HepG2 (cell line): ENCODE measurements at regions not wholly inside any gene's neighbourhood (a gene's known extent, or its start where the extent isn't known, plus 50 kb on each side); places are given as distances from the start of the nearest gene placed in this dataset.
A peak's percentile ranks its signal among the peaks of the same experiment; 100 is the strongest.
"Not testable (repeated sequence)": the region's sequence is repeated elsewhere in the genome, so short reads cannot be mapped to it uniquely, and the experiment has no call there.

Experiments used
- ATAC-seq: fragments of 200-7000 bp; cut with Tn5 transposase; 3 replicates; pipeline ENCODE4 v1.9.1; 2020; ENCODE audit warnings: mild to moderate bottlenecking, moderate library complexity
- BruUV-seq: library from RNA; stranded (reverse); fragments of 400-500 nt; replicated peaks from 2 replicates; lab custom pipeline; 2021; lab: Mats Ljungman, UMichigan
- CTCF ChIA-PET: fragments of 300-600 bp; formaldehyde crosslinking; extraction: SDS; loops from one replicate; lab custom pipeline; 2021; ENCODE audit warnings: low total read pairs, inconsistent platforms, low intra/inter-chr PET ratio; lab: Yijun Ruan, JAX
- POLR2A ChIA-PET: fragments of 350-600 bp; sonication (Branson Sonifier 250); formaldehyde crosslinking; loops from one replicate; lab custom pipeline; 2020; ENCODE audit warnings: antibody characterized with exemption, inconsistent platforms; lab: Yijun Ruan, JAX
- DNase-seq: peaks from one replicate; pipeline ENCODE4 v3.0.0-alpha.2; 2015; ENCODE audit warnings: low spot score
- FAIRE-seq: peaks from 3 replicates; lab custom pipeline; 2011; peaks lifted over from hg19 to GRCh38; lab: Jason Lieb, UNC
- H2AFZ ChIP-seq: one replicate; pipeline ENCODE4 v1.6.1; 2011; ENCODE audit warnings: low read length, inconsistent platforms
- H3K27ac ChIP-seq: fragments of 300-600 bp; 3 replicates; pipeline ENCODE4 v1.8.0; 2011; ENCODE audit warnings: mixed run types, mild to moderate bottlenecking, mixed read lengths, low read length, inconsistent platforms; ENCODE audit not compliant: insufficient read depth; ENCODE audit errors: extremely low read length
- H3K27me3 ChIP-seq, 2 experiments: fragments of 200-600 bp in 1 of 2; 2 replicates in 1 of 2; 3 replicates in 1 of 2; pipeline versions ENCODE4 v1.6.0 to v1.8.0; 2011; ENCODE audit warnings: low read length in 2 of 2, mild to moderate bottlenecking in 2 of 2, moderate library complexity in 2 of 2, inconsistent platforms in 1 of 2; ENCODE audit not compliant: insufficient read depth in 2 of 2, control insufficient read depth in 1 of 2
- H3K36me3 ChIP-seq, 2 experiments: fragments of 200-600 bp in 1 of 2; replicated peaks in 1 of 2; 2 replicates in 1 of 2; 3 replicates in 1 of 2; pipeline versions ENCODE4 v1.5.1 to v1.8.0; 2011; ENCODE audit warnings: low read length in 2 of 2, inconsistent platforms in 1 of 2; ENCODE audit not compliant: insufficient read depth in 2 of 2, control insufficient read depth in 1 of 2
- H3K4me1 ChIP-seq: 2 replicates; pipeline ENCODE4 v1.5.1; 2012; ENCODE audit warnings: low read length, inconsistent platforms; ENCODE audit not compliant: insufficient read depth
- H3K4me2 ChIP-seq: 2 replicates; pipeline ENCODE4 v1.6.0; 2011; ENCODE audit warnings: low read depth, low read length, inconsistent platforms
- H3K4me3 ChIP-seq, 3 experiments: fragments of 200-600 bp in 1 of 3; sonication (generic), shearing (Covaris generic) in 1 of 3; replicated peaks in 1 of 3; 2 replicates each; pipeline ENCODE4 v1.5.1; 2011 to 2016; ENCODE audit warnings: low read length in 3 of 3, inconsistent platforms in 2 of 3, low read depth in 2 of 3, mild to moderate bottlenecking in 2 of 3, control low read depth in 1 of 3, mixed read lengths in 1 of 3; ENCODE audit not compliant: insufficient read depth in 1 of 3
- H3K79me2 ChIP-seq: one replicate; pipeline ENCODE4 v1.6.1; 2011; ENCODE audit warnings: low read length, inconsistent platforms; ENCODE audit not compliant: insufficient read depth
- H3K9ac ChIP-seq: 2 replicates; pipeline ENCODE4 v1.6.0; 2011; ENCODE audit warnings: mild to moderate bottlenecking, low read depth, low read length, inconsistent platforms; ENCODE audit not compliant: insufficient read depth
- H3K9me3 ChIP-seq: 2 replicates; pipeline ENCODE4 v1.5.1; 2012; ENCODE audit warnings: mild to moderate bottlenecking, low read length
- H4K20me1 ChIP-seq: 2 replicates; pipeline ENCODE4 v1.6.0; 2011; ENCODE audit warnings: inconsistent platforms, mild to moderate bottlenecking, low read length, moderate library complexity; ENCODE audit not compliant: insufficient read depth
- CREB1 ChIP-seq, 2 experiments: fragments of 450-650 bp in 1 of 2; IDR thresholded peaks; 2 replicates each; pipeline ENCODE4 v1.6.1; 2016 to 2017; ENCODE audit warnings: control low read depth in 1 of 2, mild to moderate bottlenecking in 1 of 2, missing compliant biosample characterization in 1 of 2, missing genetic modification characterization in 1 of 2
- ELK4 ChIP-seq: sonication (generic); formaldehyde crosslinking; IDR thresholded peaks from 2 replicates; pipeline ENCODE4 v1.9.0; 2021; ENCODE audit warnings: missing genetic modification reagents, borderline replicate concordance
- FOSL1 ChIP-seq: sonication (generic); formaldehyde crosslinking; IDR thresholded peaks from 2 replicates; pipeline ENCODE4 v1.9.0; 2021; ENCODE audit warnings: missing genetic modification reagents, borderline replicate concordance
- NR0B2 ChIP-seq: sonication (generic); formaldehyde crosslinking; IDR thresholded peaks from 2 replicates; pipeline ENCODE4 v1.4.0; 2020; ENCODE audit warnings: mild to moderate bottlenecking, missing genetic modification reagents
- PAXIP1 ChIP-seq: sonication (generic); formaldehyde crosslinking; conservative IDR thresholded peaks from 2 replicates; pipeline ENCODE4 v1.4.0; 2020; ENCODE audit warnings: mild to moderate bottlenecking, missing genetic modification reagents, moderate library complexity
- POGZ ChIP-seq: sonication (generic); formaldehyde crosslinking; IDR thresholded peaks from 2 replicates; pipeline ENCODE4 v1.4.0; 2020; ENCODE audit warnings: mild to moderate bottlenecking, missing genetic modification reagents
- SNRNP70 ChIP-seq: fragments of 200-400 bp; formaldehyde crosslinking; IDR thresholded peaks from 2 replicates; pipeline ENCODE4 v1.6.1; 2017; ENCODE audit warnings: mild to moderate bottlenecking, low read depth, low read length, moderate library complexity
- SPEN ChIP-seq: sonication (generic); formaldehyde crosslinking; IDR thresholded peaks from 2 replicates; pipeline ENCODE4 v1.5.1; 2020; ENCODE audit warnings: low read depth, mild to moderate bottlenecking, missing genetic modification reagents
- SYNCRIP ChIP-seq: fragments of 200-400 bp; formaldehyde crosslinking; IDR thresholded peaks from 2 replicates; pipeline ENCODE4 v1.6.1; 2018; ENCODE audit warnings: mild to moderate bottlenecking, low read depth, low read length; ENCODE audit not compliant: insufficient read depth
- ZNF180 ChIP-seq: sonication (generic); formaldehyde crosslinking; IDR thresholded peaks from 2 replicates; pipeline ENCODE4 v1.4.0; 2020; ENCODE audit warnings: low read depth, missing genetic modification reagents, borderline replicate concordance
- ZNF513 ChIP-seq: sonication (generic); formaldehyde crosslinking; conservative IDR thresholded peaks from 2 replicates; pipeline ENCODE4 v1.5.0; 2020; ENCODE audit warnings: missing genetic modification reagents
- WGBS: methylation state at CpG from one replicate; pipeline ENCODE4 v1.1.6; 2017; ENCODE audit warnings: low lambda C conversion rate; 5-methylcytosine and 5-hydroxymethylcytosine counted together
- in situ Hi-C: cut with HindIII; loops from 2 replicates; pipeline ENCODE4 v1.10.0; 2017; ENCODE audit warnings: low pct_unique_long_range_greater_than_20kb; ENCODE audit not compliant: extremely low pct_ligation_motif_present
- intact Hi-C: fragments of 100-400 bp; cut with micrococcal nuclease; formaldehyde crosslinking; loops from one replicate; pipeline ENCODE4 v1.10.0; 2022; ENCODE audit not compliant: unreplicated experiment

- H3K27me3 ChIP-seq; ATAC-seq; TF ChIP-seq CREB1 (CRISPR knock-in tag; IDR thresholded peaks at IDR 0.05): not testable (repeated sequence)
- TF ChIP-seq CREB1 (IDR thresholded peaks at IDR 0.05), result peak; percentile 67
- TF ChIP-seq, all 625 proteins: peak for 1; not testable (repeated sequence) for 624
- H3K36me3 ChIP-seq, H3K79me2 ChIP-seq, DNase-seq, H3K4me1 ChIP-seq, POLR2A ChIA-PET, H3K4me2 ChIP-seq, CTCF ChIA-PET, intact Hi-C loops, H3K4me3 ChIP-seq, BruUV-seq, H4K20me1 ChIP-seq, H2AFZ ChIP-seq, in situ Hi-C loops, H3K9ac ChIP-seq, H3K9me3 ChIP-seq, H3K27ac ChIP-seq, FAIRE-seq: not testable (repeated sequence)
- 0% methylated on average over 1 of the region's 1 CpG for WGBS
Measured at GRCh38 chr2:175410941-175411340, 229.4 kb upstream of the ATP5MC3 start.

GRCh38 chr2:175404839-175405238 is 223.3 kb upstream of the ATP5MC3 start:
- H3K79me2 ChIP-seq, result no peaks in the 10 kb centered on the region
- no peaks in the 10 kb centered on the region for H3K4me1 ChIP-seq
- H2AFZ ChIP-seq, result no peak overlapping the region
- ChIA-PET CTCF (no interaction called here), POLR2A (no interaction called here)
- in situ Hi-C loops, result no loop called here
- intact Hi-C loops, result no loop called here
- FAIRE-seq (no peak), ATAC-seq (no peak), DNase-seq (no peak)
- no peak overlapping the region for H3K9ac ChIP-seq
- no peaks in the 10 kb centered on the region; a peak in 1 of 5 replicates for H3K27me3 ChIP-seq
- H3K4me3 ChIP-seq, result no peak overlapping the region
- H4K20me1 ChIP-seq, result no peaks in the 10 kb centered on the region
- H3K27ac ChIP-seq, result no peak overlapping the region
- no TSS peak for BruUV-seq
- no peaks in the 10 kb centered on the region for H3K9me3 ChIP-seq
- 0% methylated on average over 1 of the region's 1 CpG for WGBS
- H3K36me3 ChIP-seq, result no peaks in the 10 kb centered on the region
- H3K4me2 ChIP-seq, result no peak overlapping the region
- TF ChIP-seq ZNF180 (CRISPR knock-in tag), result no peak
- no peak for TF ChIP-seq POGZ (CRISPR knock-in tag)
- TF ChIP-seq FOSL1, result no peak
- TF ChIP-seq SYNCRIP, result no peak
- TF ChIP-seq PAXIP1 (CRISPR knock-in tag), result no peak
- TF ChIP-seq SPEN, result no peak
- TF ChIP-seq NR0B2 (CRISPR knock-in tag), result no peak
- TF ChIP-seq SNRNP70, result no peak
- TF ChIP-seq ELK4, result no peak
- no peak for TF ChIP-seq ZNF513 (CRISPR knock-in tag)
